ENCODE measurements at regions not wholly inside any gene's neighbourhood (a gene's known extent, or its start where the extent isn't known, plus 50 kb on each side); places are given as distances from the start of the nearest gene placed in this dataset.

GRCh38 chr17:77882040-77882439, 76.5 kb upstream of the TNRC6C start:
- no peak for TF ChIP-seq ZBTB11 (tag by site-specific recombination; conservative IDR thresholded peaks at IDR 0.05; ENCODE audit: low read depth)
- TF ChIP-seq GLIS1 (tag by site-specific recombination; IDR thresholded peaks at IDR 0.05): no peak
- TF ChIP-seq ZEB2 (tag by site-specific recombination; IDR thresholded peaks at IDR 0.05): no peak
- TF ChIP-seq, protein P1, sequence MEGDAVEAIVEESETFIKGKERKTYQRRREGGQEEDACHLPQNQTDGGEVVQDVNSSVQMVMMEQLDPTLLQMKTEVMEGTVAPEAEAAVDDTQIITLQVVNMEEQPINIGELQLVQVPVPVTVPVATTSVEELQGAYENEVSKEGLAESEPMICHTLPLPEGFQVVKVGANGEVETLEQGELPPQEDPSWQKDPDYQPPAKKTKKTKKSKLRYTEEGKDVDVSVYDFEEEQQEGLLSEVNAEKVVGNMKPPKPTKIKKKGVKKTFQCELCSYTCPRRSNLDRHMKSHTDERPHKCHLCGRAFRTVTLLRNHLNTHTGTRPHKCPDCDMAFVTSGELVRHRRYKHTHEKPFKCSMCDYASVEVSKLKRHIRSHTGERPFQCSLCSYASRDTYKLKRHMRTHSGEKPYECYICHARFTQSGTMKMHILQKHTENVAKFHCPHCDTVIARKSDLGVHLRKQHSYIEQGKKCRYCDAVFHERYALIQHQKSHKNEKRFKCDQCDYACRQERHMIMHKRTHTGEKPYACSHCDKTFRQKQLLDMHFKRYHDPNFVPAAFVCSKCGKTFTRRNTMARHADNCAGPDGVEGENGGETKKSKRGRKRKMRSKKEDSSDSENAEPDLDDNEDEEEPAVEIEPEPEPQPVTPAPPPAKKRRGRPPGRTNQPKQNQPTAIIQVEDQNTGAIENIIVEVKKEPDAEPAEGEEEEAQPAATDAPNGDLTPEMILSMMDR (tag by site-specific recombination; IDR thresholded peaks at IDR 0.05): no peak
- no peak for TF ChIP-seq ZNF391 (tag by site-specific recombination; IDR thresholded peaks at IDR 0.05; ENCODE audit: borderline replicate concordance, low read depth)
- TF ChIP-seq YY1 (tag by site-specific recombination; IDR thresholded peaks at IDR 0.05): no peak
- TF ChIP-seq ZFP69B (tag by site-specific recombination; IDR thresholded peaks at IDR 0.05): no peak
- no peak for TF ChIP-seq PRDM10 (tag by site-specific recombination; IDR thresholded peaks at IDR 0.05)
- TF ChIP-seq, protein P2, sequence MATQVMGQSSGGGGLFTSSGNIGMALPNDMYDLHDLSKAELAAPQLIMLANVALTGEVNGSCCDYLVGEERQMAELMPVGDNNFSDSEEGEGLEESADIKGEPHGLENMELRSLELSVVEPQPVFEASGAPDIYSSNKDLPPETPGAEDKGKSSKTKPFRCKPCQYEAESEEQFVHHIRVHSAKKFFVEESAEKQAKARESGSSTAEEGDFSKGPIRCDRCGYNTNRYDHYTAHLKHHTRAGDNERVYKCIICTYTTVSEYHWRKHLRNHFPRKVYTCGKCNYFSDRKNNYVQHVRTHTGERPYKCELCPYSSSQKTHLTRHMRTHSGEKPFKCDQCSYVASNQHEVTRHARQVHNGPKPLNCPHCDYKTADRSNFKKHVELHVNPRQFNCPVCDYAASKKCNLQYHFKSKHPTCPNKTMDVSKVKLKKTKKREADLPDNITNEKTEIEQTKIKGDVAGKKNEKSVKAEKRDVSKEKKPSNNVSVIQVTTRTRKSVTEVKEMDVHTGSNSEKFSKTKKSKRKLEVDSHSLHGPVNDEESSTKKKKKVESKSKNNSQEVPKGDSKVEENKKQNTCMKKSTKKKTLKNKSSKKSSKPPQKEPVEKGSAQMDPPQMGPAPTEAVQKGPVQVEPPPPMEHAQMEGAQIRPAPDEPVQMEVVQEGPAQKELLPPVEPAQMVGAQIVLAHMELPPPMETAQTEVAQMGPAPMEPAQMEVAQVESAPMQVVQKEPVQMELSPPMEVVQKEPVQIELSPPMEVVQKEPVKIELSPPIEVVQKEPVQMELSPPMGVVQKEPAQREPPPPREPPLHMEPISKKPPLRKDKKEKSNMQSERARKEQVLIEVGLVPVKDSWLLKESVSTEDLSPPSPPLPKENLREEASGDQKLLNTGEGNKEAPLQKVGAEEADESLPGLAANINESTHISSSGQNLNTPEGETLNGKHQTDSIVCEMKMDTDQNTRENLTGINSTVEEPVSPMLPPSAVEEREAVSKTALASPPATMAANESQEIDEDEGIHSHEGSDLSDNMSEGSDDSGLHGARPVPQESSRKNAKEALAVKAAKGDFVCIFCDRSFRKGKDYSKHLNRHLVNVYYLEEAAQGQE (tag by site-specific recombination; IDR thresholded peaks at IDR 0.05): no peak
- no peak for TF ChIP-seq ZNF660 (tag by site-specific recombination; IDR thresholded peaks at IDR 0.05)
